NB4 (cell line): ENCODE measurements at regions not wholly inside any gene's neighbourhood (a gene's known extent, or its start where the extent isn't known, plus 50 kb on each side); places are given as distances from the start of the nearest gene placed in this dataset.

Experiments
- DNase-seq: peaks from one replicate; pipeline ENCODE4 v3.0.0; 2010; ENCODE audit warnings: low read depth
- H3K4me3 ChIP-seq: one replicate; pipeline ENCODE4 v1.5.1; 2011; ENCODE audit warnings: mild to moderate bottlenecking, low read depth, low read length, moderate library complexity
- MAX ChIP-seq: IDR thresholded peaks from 2 replicates; pipeline ENCODE4 v1.6.1; 2011; ENCODE audit warnings: low read depth, low read length
- MYC ChIP-seq: IDR thresholded peaks from 2 replicates; pipeline ENCODE4 v1.6.1; 2011; ENCODE audit warnings: low read depth, low read length
- POLR2A ChIP-seq: IDR thresholded peaks from 2 replicates; pipeline ENCODE4 v1.6.1; 2011; ENCODE audit warnings: mild to moderate bottlenecking; ENCODE audit not compliant: insufficient read length; ENCODE audit errors: extremely low read depth
- TF ChIP-seq, protein P1 (sequence below): IDR thresholded peaks from one replicate; pipeline ENCODE4 v1.5.1; 2012; ENCODE audit warnings: low read depth, low read length

DNA sequence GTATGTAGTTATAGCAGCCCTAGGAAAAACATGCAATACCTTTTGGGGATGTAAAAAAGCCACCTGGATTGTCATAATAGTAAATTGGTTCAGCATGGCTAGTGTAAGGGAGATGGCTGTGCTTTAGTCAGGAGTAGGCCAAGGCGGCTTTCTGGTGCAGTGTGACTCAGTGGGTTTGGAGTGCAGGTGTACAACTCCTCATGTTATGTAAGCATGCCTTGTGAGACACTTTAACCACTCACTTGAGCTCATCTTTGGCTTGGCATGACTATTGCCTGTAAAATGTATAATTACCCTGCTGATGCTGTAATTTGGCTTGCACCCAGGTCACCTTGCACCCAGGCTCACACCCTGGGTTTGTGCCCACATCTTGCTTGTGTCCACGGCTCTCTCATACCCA is 239.2 kb upstream of the GLI3 start:
- no peak for DNase-seq
- no peak overlapping the region for H3K4me3 ChIP-seq
- TF ChIP-seq, protein P1, sequence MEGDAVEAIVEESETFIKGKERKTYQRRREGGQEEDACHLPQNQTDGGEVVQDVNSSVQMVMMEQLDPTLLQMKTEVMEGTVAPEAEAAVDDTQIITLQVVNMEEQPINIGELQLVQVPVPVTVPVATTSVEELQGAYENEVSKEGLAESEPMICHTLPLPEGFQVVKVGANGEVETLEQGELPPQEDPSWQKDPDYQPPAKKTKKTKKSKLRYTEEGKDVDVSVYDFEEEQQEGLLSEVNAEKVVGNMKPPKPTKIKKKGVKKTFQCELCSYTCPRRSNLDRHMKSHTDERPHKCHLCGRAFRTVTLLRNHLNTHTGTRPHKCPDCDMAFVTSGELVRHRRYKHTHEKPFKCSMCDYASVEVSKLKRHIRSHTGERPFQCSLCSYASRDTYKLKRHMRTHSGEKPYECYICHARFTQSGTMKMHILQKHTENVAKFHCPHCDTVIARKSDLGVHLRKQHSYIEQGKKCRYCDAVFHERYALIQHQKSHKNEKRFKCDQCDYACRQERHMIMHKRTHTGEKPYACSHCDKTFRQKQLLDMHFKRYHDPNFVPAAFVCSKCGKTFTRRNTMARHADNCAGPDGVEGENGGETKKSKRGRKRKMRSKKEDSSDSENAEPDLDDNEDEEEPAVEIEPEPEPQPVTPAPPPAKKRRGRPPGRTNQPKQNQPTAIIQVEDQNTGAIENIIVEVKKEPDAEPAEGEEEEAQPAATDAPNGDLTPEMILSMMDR: no peak
- TF ChIP-seq POLR2A: no peak
- no peak for TF ChIP-seq MYC
- no peak for TF ChIP-seq MAX

DNA sequence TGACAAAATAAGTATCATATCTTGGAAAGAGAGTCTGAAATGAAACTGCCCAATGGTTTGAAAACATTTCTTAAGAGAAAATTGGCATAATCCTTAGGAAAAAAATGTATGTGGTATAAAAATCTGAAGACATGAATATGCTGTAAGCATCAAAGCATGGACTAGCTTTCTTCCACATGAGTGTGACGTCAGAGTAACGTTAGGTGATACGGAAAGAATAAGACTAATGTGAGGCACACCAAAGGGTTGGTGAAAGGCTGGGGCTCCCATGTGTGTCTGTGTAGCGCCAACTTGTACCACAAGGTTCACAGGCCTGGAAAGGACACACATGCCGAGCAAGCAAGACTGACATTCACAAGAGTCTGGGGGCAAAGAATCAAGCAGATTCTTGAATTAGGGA is 238.1 kb upstream of the GLI3 start:
- H3K4me3 ChIP-seq: no peak overlapping the region
- TF ChIP-seq POLR2A (no peak), MAX (no peak)
- DNase-seq: no peak

GRCh38 chr7:42473099-42473498 is 236.1 kb upstream of the GLI3 start:
- TF ChIP-seq, protein P1: no peak
- TF ChIP-seq POLR2A (no peak), MAX (no peak), MYC (no peak)
- H3K4me3 ChIP-seq: no peak overlapping the region
- no peak for DNase-seq

DNA sequence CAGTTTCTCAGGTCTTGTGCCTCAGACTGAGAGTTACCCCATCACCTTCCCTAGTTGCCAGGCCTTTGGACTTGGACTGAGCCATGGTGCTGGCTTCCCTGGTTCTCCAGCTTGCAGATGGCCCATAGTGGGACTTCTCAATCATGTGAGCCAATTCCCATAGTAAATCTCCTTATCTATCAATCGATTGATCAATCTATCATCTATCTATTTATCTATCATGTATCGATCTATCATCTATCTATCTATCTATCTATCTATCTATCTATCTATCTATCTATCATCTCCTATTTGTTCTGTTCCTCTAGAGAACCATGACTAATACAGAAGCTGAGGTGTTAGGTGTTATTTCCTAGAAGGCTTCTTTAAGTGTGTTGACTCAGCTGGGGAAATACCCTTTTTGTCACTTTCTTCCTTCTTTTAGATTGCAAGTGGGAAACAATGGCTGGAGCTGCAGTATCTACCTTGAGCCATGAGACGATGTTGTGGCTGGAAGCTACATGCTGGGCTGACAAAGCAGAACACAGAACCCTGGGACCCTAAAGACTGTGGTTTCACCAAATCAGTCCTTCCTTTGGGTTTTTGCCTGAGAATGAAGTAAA is 234.7 kb upstream of the GLI3 start:
- no peak for DNase-seq
- TF ChIP-seq MAX (no peak), MYC (no peak), POLR2A (no peak)
- TF ChIP-seq, protein P1: no peak

GRCh38 chr7:42469341-42469740 is 232.3 kb upstream of the GLI3 start:
- no peak for DNase-seq
- TF ChIP-seq, protein P1: no peak
- no peak for TF ChIP-seq MYC
- TF ChIP-seq MAX: no peak
- TF ChIP-seq POLR2A: no peak
- no peak overlapping the region for H3K4me3 ChIP-seq

More for the DNA sequence above, 234.7 kb upstream of the GLI3 start:
- no peak overlapping the region for H3K4me3 ChIP-seq

DNA sequence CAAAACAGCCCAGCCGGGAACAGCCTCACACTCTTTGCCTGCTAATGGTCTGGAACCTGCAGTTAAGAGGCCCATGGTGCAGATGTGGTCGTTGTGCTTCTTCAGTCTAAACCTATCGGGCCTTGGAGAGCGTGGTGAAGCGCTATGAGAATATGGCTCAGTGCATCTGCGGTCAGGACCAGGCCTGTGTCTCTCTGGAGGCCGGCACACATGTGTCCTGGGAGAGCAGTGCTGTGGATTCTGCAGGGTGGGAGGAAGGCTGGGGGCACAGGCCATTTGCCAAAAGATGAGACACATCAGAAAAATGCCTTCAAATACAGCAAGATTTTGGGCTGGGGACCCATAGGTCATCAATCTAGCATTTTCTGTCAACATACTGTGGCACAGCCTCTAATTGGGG is 231.5 kb upstream of the GLI3 start:
- H3K4me3 ChIP-seq: no peak overlapping the region
- TF ChIP-seq MYC (no peak), MAX (no peak), POLR2A (no peak)
- TF ChIP-seq, protein P1: no peak
- no peak for DNase-seq
